ENCODE measurements at regions not wholly inside any gene's neighbourhood (a gene's known extent, or its start where the extent isn't known, plus 50 kb on each side); places are given as distances from the start of the nearest gene placed in this dataset.

GRCh38 chr16:79758615-79759346, 158.2 kb upstream of the MAF start:
- no peak for TF ChIP-seq POLR2A (IDR thresholded peaks at IDR 0.05)
- TF ChIP-seq CTCF (IDR thresholded peaks at IDR 0.05): no peak
